ENCODE measurements at regions not wholly inside any gene's neighbourhood (a gene's known extent, or its start where the extent isn't known, plus 50 kb on each side); places are given as distances from the start of the nearest gene placed in this dataset.

GRCh38 chr6:15796130-15796771, 133.4 kb upstream of the DTNBP1 start:
- no peak for DNase-seq

GRCh38 chr6:15793826-15794225, 131.0 kb upstream of the DTNBP1 start:
- DNase-seq, result no peak

- DNase-seq, result no peak
These were observed 130.5 kb upstream of the DTNBP1 start for GRCh38 chr6:15793288-15793687.

GRCh38 chr6:15792842-15793241, 130.0 kb upstream of the DTNBP1 start:
- no peak for DNase-seq

GRCh38 chr6:15791448-15792181, 128.8 kb upstream of the DTNBP1 start:
- DNase-seq, result no peak

- DNase-seq, result no peak
These were observed 127.3 kb upstream of the DTNBP1 start for GRCh38 chr6:15790116-15790515.

GRCh38 chr6:15786846-15787245, 124.0 kb upstream of the DTNBP1 start:
- DNase-seq, result no peak

GRCh38 chr6:15783484-15783883, 120.7 kb upstream of the DTNBP1 start:
- DNase-seq, result no peak

GRCh38 chr6:15781890-15782289, 119.1 kb upstream of the DTNBP1 start:
- no peak for DNase-seq

GRCh38 chr6:15781333-15781732, 118.5 kb upstream of the DTNBP1 start:
- DNase-seq, result no peak

GRCh38 chr6:15780437-15780836, 117.6 kb upstream of the DTNBP1 start:
- no peak for DNase-seq

- no peak for DNase-seq
These were observed 116.9 kb upstream of the DTNBP1 start for GRCh38 chr6:15779726-15780125.

GRCh38 chr6:15776458-15776980, 113.7 kb upstream of the DTNBP1 start:
- no peak for DNase-seq

- no peak for DNase-seq
These were observed 112.9 kb upstream of the DTNBP1 start for GRCh38 chr6:15775741-15776140.

GRCh38 chr6:15775076-15775634, 112.3 kb upstream of the DTNBP1 start:
- no peak for DNase-seq

- no peak for DNase-seq
These were observed 111.1 kb upstream of the DTNBP1 start for GRCh38 chr6:15773806-15774410.

GRCh38 chr6:15770347-15771143, 107.7 kb upstream of the DTNBP1 start:
- no peak for DNase-seq

- DNase-seq, result no peak
These were observed 106.7 kb upstream of the DTNBP1 start for GRCh38 chr6:15769511-15770018.

- no peak for DNase-seq
These were observed 106.2 kb upstream of the DTNBP1 start for GRCh38 chr6:15768999-15769398.

- no peak for DNase-seq
These were observed 101.0 kb upstream of the DTNBP1 start for GRCh38 chr6:15763837-15764236.

- DNase-seq, result no peak
These were observed 100.5 kb upstream of the DTNBP1 start for GRCh38 chr6:15763364-15763763.

GRCh38 chr6:15761045-15761502, 98.2 kb upstream of the DTNBP1 start:
- no peak for DNase-seq
